CD1c-positive myeloid dendritic cell (primary cell): ENCODE measurements at regions not wholly inside any gene's neighbourhood (a gene's known extent, or its start where the extent isn't known, plus 50 kb on each side); places are given as distances from the start of the nearest gene placed in this dataset.
"Not testable (repeated sequence)": the region's sequence is repeated elsewhere in the genome, so short reads cannot be mapped to it uniquely, and the experiment has no call there.

Source experiments
- DNase-seq: peaks from one replicate; pipeline ENCODE4 v3.0.0-alpha.2; 2016; ENCODE audit errors: extremely low spot score

DNA sequence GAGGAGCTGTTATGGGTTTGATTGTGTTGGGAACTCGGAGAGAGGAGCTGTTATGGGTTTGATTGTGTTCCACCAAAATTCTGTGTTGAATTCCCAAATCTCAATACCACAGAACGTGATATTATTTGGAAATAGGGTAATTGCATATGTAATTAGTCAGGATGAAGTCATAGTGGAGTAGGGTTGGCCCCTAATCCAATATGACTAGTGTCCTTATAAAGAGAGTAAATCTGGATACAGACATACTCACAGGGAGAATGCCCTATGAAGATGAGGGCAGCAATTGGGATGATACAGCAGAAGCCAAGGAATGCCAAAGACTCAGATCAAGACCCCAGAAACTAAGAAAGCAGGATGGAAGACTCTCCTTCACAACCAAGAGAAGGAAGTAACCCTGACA lies 1023.2 kb upstream of the ZEB2 start:
- no peak for DNase-seq

DNA sequence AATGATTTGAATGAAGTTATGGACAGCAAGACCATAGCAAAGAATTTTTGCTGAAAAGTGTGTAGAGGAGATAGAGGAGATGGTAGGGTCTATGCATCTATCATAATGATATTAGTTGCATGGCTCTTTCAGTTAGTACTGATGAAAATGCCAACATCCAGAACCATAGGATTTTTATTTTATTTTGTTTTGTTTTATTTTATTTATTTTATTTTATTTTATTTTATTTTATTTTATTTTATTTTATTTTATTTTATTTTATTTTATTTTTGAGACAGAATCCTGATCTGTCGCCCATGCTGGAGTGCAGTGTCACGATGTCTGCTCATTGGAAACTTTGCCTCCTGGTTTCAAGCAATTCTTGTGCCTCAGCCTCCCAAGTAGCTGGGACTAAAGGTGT lies 1021.1 kb upstream of the ZEB2 start:
- DNase-seq = no peak

DNA sequence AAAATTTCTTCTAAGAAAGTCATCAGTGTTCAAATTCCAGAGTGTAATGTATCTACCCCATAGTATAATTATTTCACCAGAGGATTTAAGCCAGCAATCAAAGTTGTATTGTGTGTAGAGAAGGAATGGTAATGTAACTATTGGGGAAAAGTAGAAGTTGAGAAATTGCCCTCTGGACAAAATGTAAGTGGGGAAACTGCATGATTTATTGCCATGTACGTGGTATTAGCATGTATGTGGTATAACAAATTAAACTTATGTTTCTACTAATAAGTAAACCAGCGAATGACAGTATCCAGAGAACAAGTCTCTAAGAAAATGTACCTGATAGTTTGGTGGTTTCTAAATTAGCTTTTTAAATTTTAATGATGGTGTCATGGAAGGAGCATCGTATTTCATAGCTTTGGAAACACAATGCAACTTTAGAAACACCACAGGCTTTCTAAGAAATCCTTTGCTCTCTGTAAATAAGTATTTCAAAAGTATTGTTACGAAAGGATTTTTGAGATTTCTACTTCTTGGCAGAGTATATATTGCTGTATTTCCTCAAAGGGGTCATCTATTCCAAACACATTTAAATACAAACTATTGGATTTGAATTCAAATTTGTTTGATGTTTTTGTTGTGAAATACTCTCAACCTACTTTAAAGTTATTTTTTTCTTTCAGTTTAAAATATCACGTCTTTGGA lies 1018.9 kb upstream of the ZEB2 start:
- no peak for DNase-seq

DNA sequence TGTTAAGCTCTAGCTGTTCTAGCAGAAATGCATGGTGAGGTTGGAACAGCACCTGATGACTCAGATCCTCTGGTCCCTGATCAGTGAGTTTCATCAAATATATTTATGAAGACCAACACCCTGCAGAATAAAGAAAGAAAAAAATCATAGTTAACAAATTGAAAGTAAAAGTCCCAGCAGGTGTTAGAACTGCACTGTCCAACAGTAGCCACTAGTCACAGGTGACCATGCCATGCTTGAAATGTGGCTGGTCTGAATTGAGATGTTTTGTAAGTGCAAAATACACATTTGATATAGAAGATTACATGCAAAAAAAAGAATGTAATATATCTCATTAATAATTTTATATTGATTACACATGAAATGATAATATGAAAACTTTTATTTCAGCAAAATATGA lies 1010.7 kb upstream of the ZEB2 start:
- no peak for DNase-seq

DNA sequence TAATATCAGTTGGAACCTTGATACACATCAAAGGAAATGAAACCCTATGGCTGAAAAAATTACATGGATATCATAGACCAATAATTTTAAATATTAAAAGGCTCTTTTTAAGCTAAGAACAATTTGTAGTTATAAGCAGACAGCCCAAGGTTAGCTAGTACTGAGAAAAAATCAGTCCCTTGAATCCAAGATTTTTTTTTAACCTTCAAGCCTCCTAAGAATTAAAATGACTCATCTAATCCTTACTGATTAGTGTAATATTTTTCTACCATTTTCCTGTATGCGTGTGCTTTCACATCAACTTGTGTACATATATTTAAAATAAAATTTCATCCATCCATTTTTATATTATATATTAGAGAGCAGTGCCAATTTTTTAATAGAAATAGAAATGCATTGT lies 1004.9 kb upstream of the ZEB2 start:
- no peak for DNase-seq

DNA sequence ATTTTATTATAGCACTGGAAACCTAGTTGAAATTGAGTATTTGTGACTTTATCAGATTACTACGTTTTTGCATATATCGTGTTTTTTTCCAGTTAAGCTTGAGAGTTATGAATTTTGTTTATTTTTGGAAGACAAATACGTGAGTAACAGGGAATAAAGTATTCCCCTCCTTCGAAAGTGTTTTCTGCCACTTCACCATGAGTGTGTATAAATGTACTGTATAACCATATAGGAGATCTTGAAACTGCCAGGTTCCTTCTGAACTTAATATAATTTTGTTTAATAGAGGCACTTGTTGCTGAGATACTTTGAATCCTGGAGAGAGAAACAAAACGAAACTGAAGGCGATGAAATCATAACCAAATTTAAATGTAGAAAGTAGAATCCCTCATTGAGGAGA lies 1004.4 kb upstream of the ZEB2 start:
- DNase-seq = no peak

DNA sequence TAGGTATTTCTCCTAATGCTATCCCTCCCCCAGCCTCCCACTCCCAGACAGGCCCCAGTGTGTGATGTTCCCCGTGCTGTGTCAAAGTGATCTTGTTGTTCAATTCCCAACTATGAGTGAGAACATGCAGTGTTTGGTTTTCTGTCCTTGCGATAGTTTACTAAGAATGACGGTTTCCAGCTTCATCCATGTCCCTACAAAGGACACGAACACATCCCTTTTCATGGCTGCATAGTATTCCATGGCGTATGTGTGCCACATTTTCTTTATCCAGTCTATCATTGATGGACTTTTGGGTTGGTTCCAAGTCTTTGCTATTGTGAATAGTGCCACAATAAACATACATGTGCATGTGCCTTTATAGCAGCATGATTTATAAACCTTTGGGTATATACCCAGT lies 999.3 kb upstream of the ZEB2 start:
- not testable (repeated sequence) for DNase-seq

DNA sequence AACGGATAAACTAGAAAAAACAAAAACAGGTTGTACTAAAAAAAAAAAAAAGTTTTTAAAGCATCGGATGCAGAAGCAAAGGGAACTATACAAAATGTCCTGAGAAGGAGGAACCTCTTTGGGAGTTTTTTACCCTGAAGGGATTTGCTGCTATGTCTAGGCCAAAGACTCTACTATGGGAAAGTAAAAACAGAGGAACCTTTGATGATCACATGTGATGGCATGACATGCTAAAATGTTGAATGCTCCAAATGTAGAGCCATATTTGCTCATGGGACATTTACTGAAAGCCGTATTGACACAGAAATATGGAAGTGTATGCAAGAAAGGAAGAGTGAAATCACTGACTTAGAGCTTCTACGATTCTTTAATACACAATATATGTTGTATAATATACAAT lies 992.0 kb upstream of the ZEB2 start:
- no peak for DNase-seq

DNA sequence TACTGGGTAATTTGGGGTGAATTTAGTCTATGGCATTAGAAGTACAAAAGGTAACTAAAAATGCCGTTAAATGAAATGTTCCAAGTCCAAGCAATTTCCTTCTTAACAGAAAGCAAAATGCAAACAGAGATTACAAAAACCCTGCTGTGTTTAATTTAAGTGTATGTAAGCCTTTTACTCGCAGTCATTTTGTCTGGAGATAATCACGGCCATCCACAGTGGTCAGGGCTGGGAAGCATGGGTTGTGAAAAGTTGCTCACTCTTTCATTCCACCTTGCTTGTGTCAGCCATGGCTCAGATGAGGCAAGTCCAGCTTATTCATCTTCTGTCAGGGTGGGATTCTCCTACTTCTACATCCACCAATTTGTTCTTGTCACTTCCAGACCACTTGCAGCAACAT lies 983.6 kb upstream of the ZEB2 start:
- DNase-seq = no peak

DNA sequence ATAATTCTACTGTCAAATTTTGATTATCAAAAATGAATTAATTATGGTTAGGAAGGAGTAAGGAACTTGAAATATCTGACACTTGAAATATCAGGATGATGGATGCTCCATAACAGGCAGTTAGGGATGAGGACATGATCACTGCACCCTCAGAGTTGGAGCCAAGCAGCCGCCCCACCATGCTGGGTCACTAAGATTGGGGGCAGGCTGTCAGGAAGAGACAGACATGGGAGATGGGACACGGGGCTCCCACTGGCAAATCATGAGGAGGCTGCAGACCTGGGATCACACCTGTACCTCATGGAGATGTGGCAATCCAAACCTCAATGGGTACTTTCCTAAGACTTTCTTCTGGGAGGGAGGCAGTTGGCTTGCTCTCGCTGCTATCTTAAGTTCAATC lies 982.0 kb upstream of the ZEB2 start:
- no peak for DNase-seq

DNA sequence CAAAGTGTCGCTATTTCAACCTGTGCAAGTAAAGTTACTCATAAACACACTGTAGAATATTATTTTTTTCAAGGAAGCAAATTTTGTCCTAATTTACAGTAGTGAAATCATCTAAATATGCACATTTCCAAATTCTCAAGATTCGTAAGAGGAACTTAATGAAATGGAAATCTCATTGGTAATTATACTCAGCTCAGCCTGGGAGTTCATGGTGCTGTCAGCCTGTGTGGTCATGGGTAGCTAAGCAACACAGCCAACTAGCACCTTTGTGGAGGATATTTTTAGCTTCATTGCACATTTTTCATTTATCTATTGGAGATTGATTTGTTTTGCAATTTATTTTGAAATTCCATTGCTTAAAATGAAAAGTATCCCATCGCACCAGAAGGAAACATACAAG lies 975.7 kb upstream of the ZEB2 start:
- DNase-seq = no peak

DNA sequence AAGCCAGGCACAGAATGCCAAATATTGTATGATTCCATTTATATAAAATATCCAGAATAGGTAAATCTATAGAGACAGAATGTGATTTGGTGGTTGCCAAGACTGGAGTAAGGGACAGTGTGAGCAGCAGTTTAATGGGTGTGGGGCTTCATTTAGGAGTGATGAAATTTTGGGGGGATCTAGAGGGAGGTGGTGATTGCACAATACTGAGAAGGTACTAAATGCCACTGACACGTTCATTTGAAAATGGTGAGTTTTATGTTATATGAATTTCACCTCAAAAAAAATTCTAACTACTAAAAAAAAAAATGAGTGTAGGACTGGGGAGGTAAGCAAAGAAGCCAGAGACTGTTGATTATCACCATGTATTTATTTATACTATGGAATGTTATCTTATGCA lies 974.5 kb upstream of the ZEB2 start:
- no peak for DNase-seq

DNA sequence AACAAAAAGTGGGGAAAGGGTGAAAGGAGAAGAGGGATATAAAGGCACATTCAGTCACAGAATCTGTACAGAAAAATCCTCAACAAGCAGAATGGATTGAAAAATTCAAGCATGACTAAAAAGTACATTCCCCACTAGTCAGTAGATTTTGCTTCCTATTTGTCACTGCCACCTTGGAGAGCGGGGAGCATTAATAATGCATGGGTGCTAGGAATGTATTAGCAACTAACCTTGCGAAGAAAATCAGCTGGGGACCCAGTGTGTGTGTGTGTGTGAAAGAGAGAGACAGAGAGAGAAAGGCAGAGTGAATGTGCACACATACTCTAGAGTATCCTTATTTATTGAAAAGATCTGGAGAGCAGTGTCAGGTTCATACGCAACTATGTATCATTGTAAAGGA lies 968.7 kb upstream of the ZEB2 start:
- DNase-seq = no peak

DNA sequence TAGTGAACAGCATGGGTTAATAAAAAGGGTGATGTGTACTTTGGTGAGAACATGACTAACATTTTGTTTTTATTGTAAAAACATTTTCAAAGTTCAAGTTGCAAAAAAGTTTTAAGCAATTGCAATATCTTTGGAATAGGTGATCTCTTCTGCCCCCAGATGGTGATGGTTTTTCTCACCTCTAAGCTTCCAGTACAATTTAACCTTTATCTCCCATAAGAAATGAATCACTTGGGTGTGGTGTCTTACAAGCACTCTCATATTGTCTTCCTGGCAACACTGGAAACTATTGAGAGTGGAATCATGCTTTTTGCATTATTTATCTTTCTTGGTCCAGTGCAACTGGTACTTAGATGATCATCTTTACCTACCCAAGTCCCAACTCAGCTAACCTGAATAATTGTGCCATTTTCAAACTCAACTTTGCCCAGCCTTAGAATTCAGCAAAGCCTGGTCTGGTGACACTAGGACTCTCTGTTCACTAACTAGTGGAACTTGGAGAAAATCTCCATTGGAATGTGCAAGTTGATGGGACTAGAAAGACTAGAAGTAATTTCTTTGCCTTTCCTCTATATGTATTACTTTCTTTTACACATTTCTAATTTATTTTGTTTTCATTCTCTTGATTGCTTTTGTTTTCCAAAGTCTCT lies 964.7 kb upstream of the ZEB2 start:
- no peak for DNase-seq

DNA sequence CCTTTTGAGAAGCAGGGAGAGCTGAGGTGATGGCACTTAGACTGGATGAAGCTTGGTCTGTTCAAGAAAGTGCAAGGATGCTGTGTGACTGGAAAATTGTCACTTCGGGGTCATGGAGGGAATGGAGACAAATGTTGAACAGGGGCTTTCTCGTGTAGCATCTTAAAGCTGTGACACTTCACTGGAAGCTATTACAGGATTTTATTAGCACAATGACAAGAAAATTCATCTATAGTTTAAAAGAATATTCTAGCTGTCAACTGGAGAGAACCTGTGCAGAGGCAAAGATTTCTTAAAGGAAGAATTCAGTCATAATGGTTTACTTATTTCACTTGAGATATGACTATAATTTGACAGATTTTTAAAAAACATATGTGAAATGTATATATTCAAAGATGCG lies 963.9 kb upstream of the ZEB2 start:
- DNase-seq = no peak

DNA sequence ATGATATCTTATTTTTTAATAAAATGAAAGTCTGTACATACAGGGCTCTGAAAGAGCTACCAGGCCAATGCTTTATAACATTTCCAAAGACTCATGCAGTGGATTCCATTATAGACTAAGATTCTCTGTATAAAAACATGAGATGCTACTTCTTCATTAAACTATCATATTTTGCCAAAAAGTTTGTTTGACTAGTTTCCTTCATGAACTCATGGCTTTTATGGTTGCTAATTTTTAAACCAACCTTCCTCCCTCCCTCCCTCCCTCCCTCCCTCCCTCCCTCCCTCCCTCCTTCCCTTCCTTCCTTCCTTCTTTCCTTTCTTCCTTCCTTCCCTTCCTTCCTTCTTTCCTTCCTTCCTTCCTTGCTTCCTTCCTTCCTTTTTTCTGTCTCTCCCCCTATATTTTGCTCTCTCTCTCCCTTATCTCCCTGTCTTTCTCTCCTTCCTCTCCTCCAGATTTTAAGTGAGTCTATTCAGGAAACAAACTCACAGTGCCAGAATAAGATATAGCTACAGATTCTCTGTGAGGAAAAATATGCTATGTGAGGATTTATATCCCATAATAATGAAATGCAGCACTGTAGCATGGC lies 961.5 kb upstream of the ZEB2 start:
- DNase-seq = no peak

DNA sequence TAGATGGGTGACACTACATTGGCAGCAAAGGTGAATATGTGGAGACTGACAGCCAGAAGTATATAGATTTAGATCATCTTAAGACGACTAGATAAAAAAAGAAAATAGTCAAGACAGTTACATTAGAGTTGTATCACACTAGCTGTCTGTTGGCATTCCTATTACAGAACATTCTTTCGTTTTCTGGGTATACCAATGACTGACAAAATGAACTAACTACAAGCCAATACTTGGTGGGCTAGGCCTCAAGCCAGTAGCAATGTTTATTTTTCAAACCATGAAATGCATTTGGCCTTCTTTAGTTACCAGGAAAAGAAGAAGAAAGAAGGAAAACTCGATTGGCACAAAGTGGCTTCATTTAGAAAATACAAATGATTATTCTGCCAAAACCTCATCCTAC lies 944.9 kb upstream of the ZEB2 start:
- no peak for DNase-seq

DNA sequence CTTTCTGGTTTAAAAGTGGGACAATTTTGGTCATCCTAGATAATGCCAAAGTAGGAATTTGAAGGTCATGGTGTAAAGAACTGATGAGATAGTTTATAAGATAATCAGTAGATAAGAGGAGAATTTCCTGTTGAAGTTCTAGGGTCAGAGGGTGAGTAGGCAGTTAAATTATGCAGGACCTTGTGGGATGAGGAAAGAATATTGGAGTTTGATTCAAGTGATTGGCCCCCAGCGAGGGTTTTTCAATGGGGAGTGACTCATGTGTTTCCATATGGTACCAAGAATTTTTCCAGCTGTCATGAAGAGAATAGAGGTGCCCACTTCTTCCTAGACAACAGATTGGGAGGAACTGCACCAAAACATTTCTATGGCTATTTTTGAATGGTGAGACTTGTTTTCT lies 940.2 kb upstream of the ZEB2 start:
- DNase-seq = no peak

DNA sequence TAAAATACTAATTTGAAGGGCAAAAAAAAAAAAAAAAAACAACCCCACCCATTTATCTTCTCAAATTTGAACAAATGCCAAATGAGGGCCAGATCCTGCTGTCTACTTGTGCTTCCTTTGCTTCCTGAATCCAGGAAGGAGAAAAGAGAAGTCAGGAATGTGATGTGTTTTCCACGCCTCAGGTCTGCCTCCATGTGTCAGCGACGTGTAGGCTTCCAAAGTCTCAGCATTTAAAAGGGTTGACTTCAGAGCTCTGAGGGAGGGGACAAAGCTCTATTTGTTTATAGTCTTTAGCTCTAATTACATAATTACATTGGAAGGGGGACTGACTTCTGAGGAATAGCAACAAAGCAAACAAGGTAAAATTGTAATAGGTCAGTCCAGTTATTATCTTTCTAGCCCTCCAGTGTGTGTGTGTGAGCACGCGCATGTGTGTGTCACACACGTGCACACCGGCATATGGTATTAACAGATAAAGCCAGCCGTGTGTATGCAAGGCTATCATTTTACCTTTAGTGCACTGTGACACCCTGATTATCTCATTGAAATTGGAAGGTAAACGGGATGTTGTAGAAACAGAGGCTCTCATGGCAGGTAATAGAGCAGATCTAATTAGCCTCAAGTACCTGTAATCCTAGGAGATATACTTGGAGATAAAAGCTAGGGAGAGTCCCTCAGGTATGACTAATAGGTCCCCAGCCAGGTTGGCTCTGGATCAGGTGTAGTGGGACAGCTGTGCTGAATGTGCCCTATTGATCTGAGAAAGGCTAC lies 911.4 kb upstream of the ZEB2 start:
- no peak for DNase-seq

DNA sequence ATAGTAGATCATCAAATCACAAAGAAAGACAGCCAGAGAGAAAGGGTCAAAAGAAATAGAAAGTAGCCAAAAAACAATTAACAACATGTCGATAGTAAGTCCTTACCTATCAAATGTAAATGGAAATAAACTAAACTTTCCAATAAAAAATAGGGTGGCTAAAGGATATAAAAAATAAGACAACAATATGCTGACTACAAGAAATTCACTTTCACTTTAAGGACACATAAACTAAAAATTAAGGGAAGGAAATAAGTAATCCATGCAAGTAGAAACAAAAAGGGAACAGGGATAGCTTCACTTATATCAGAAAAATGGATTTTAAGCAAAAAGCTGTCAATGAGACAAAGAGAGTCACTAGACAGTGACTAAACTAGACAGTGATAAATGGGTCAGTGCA lies 903.9 kb upstream of the ZEB2 start:
- no peak for DNase-seq

DNA sequence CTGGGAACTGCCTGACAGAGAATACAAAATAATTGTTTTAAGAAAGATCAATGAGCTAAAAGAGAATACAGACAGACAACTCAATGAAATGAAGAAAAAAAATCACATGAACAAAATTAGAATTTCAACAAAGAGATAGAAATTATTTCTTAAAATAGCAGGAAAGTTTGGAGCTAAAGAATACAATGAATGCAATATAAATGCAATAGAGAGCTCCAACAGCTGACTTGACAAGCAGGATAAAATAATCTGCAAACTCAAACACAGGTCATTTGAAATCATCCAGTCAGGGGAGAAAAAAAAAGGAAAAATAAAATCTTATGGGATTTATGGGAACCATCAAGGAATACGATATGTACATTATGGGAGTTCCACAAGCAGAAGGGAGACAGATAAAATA lies 902.7 kb upstream of the ZEB2 start:
- no peak for DNase-seq

DNA sequence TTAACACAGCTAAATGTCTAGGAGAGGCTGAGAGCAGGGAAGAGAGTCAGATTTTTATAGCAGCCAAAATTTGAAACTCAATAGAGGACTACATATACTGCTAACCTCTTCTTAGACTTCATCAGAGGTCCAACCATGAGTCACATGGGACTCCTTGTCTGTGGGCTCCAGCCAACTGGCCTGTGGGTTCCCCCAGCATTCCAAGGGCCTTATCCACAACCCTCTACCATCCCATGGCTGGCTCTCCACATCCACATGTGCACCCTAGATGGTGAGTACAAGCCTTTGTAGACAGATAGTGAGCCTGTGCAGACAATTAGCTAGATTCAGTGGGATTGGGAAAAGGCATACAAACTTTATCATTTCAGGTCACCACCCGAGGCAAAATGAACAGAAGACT lies 901.9 kb upstream of the ZEB2 start:
- no peak for DNase-seq

DNA sequence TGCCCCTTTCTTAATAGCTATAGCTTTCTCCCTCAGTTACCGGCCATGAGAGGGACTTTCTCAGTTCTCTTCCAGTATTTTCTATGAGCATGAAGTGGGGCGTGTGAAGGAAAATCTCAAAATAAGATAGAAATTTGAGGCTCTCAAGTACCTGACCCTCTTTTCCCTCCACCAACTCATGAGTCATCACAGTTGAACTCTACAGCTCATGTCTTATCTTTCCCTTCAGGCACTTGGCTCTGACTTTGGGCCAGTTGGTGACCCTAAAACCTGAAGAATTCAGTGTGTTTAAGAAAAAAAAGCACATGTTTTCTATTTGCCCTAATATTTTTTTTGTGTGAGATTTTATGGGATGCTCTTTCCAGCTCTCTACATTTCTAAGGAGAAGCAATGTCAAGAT lies 896.7 kb upstream of the ZEB2 start:
- DNase-seq = no peak
